ENCODE measurements at regions not wholly inside any gene's neighbourhood (a gene's known extent, or its start where the extent isn't known, plus 50 kb on each side); places are given as distances from the start of the nearest gene placed in this dataset.

DNA sequence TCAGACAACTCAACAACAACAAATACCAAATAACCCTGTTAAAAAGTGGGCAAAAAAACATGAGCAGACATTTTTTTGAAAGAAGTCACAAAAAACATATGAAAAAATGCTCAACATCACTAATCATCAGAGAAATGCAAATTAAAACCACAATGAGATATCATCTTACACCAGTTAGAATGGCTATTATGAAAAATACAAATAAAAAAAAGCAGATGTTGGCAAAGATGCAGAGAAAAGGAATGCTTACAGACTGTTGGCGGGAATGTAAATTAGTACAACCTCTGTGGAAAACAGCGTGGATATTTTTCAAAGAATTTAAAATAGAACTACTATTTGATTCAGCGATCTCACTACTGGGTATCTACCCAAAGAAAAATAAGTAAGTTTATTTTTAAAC, 114.0 kb downstream of the SLC38A4 start:
- Mint-ChIP-seq H3K27me3 (peaks cover 10 to 18% of the 10 kb centered on the region in 2 donors), H3K9me3 (peaks cover 0 to 5% (median 0%) of the 10 kb centered on the region in 5 donors), H3K4me1 (no peaks in the 10 kb centered on the region), H3K4me3 (no peak overlapping the region), H3K36me3 (peaks cover 0 to 32% (median 0%) of the 10 kb centered on the region in 3 donors), H3K27ac (no peak overlapping the region)
- H3K4me1 ChIP-seq (ENCODE audit: insufficient read depth, low read length): no peaks in the 10 kb centered on the region
- no peak for DNase-seq
- CTCF ChIA-PET: no interaction called here
- no peaks in the 10 kb centered on the region for H3K36me3 ChIP-seq (ENCODE audit: insufficient read depth, low read length)
- no peaks in the 10 kb centered on the region for H3K9me3 ChIP-seq (ENCODE audit: low read length)
- no peak overlapping the region for H3K27ac ChIP-seq (ENCODE audit: low read depth, low read length)
- H3K27me3 ChIP-seq (ENCODE audit: insufficient read depth, low read length, poor library complexity, severe bottlenecking): no peaks in the 10 kb centered on the region
- no peak overlapping the region for H3K4me3 ChIP-seq (ENCODE audit: low read length)
- POLR2A ChIA-PET: no interaction called here

DNA sequence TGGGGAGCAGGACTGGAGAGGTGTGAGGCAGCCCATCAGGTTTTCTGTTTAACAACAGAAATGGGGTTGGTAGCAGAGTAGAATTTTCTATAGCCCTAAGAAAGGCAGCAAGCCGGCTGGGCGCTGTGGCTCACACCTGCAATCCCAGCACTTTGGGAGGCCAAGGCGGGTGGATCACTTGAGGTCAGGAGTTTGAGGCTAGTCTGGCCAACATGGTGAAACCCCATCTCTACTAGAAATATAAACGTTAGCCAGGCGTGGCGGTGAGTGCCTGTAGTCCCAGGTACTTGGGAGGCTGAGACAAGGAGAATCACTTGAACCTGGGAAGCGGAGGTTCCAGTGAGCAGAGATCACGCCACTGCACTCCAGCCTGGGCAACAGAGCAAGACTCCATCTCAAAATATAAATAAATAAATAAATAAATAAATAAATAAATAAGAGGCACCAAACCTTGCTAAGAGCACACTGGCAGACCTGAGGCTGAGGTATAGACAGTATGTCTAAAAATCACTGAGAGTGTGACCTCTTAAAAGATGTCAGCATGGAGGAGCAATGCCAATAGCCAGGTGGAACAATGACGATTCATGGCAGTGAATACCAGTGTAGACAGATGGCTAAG, 115.6 kb downstream of the SLC38A4 start:
- POLR2A ChIA-PET: no interaction called here
- H3K9me3 Mint-ChIP-seq: peaks cover 0 to 5% (median 0%) of the 10 kb centered on the region in 5 donors
- H3K36me3 Mint-ChIP-seq: peaks cover 0 to 19% (median 0%) of the 10 kb centered on the region in 3 donors

DNA sequence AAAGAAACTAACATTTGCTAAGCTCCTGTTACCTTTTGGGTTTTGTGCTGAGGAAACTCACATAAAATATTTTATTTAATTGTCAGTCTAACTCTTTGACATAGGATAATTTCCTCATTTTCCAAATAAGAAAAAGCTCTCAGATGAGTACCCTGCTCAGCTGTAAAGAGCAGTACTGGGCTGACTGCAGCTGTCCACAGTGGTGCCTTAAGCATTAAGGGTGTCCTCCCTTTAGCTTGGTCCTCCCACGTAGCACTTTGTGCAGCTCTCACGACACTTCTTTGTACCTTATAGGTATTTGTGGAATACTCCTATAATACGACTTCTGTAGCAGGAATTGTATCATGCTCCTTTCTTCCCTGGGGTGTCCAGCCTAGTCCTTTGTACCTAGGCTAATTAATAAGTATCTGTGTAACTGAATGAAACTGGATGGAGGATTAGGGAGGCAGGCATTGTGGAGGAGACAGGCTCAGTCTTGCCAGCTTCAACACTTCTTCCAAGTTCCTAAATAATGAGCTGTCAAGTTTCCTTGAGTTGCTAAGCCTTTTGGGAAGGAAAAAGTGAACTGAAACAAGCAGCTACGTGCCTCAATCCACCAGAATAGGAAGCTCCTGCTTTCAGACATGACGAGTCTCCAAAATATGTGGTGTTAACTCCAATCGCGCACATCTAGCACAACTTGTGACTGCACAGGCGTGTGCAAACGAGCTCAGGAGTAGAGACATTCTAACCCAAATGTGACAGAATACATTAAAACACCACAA, 123.0 kb downstream of the SLC38A4 start:
- ChIA-PET CTCF (no interaction called here), POLR2A (no interaction called here)
- H3K9me3 Mint-ChIP-seq: peaks cover 0 to 19% (median 16%) of the 10 kb centered on the region in 5 donors

More for the DNA sequence above, 115.6 kb downstream of the SLC38A4 start:
- Mint-ChIP-seq H3K27me3 (peaks cover 10 to 18% of the 10 kb centered on the region in 2 donors), H3K4me3 (no peak overlapping the region), H3K27ac (no peak overlapping the region), H3K4me1 (no peaks in the 10 kb centered on the region)
- Histone ChIP-seq H3K4me1 (ENCODE audit: insufficient read depth, low read length) (no peaks in the 10 kb centered on the region), H3K27me3 (ENCODE audit: insufficient read depth, low read length, poor library complexity, severe bottlenecking) (no peaks in the 10 kb centered on the region), H3K36me3 (ENCODE audit: insufficient read depth, low read length) (no peaks in the 10 kb centered on the region), H3K4me3 (ENCODE audit: low read length) (no peak overlapping the region), H3K27ac (ENCODE audit: low read depth, low read length) (no peak overlapping the region), H3K9me3 (ENCODE audit: low read length) (no peaks in the 10 kb centered on the region)
- DNase-seq: no peak
- CTCF ChIA-PET: no interaction called here

DNA sequence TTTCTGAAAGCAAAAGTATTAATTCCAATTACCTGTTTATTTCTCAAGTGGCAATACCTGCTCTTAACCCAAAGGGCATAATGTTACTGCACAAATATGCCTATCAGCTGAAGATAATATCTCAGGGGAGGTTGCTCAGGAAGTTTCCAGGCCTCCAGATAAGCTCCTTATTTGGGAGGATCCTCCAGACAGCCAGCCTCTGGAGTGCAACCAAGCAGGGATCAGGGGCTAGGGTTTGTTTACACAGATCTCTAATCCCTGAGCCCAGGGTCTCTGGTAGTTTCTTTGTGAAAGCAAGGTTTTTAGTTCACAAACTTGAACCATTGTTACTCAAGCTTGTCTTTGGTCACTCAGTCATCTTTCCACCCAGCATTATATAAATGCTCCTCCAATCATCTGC, 124.4 kb downstream of the SLC38A4 start:
- Mint-ChIP-seq H3K27ac (no peak overlapping the region), H3K4me1 (no peaks in the 10 kb centered on the region), H3K9me3 (peaks cover 0 to 23% (median 20%) of the 10 kb centered on the region in 5 donors), H3K27me3 (peaks cover 7 to 17% of the 10 kb centered on the region in 2 donors), H3K4me3 (no peak overlapping the region), H3K36me3 (peaks cover 0 to 25% (median 0%) of the 10 kb centered on the region in 3 donors)
- no peak for DNase-seq
- Histone ChIP-seq H3K27ac (ENCODE audit: low read depth, low read length) (no peak overlapping the region), H3K27me3 (ENCODE audit: insufficient read depth, low read length, poor library complexity, severe bottlenecking) (no peaks in the 10 kb centered on the region), H3K9me3 (ENCODE audit: low read length) (peaks cover 6% of the 10 kb centered on the region), H3K36me3 (ENCODE audit: insufficient read depth, low read length) (no peaks in the 10 kb centered on the region), H3K4me1 (ENCODE audit: insufficient read depth, low read length) (no peaks in the 10 kb centered on the region), H3K4me3 (ENCODE audit: low read length) (no peak overlapping the region)
- POLR2A ChIA-PET: no interaction called here
- CTCF ChIA-PET: no interaction called here

More for the DNA sequence above, 123.0 kb downstream of the SLC38A4 start:
- no peak for DNase-seq
- Histone ChIP-seq H3K27me3 (ENCODE audit: insufficient read depth, low read length, poor library complexity, severe bottlenecking) (no peaks in the 10 kb centered on the region), H3K9me3 (ENCODE audit: low read length) (peaks cover 6% of the 10 kb centered on the region), H3K36me3 (ENCODE audit: insufficient read depth, low read length) (no peaks in the 10 kb centered on the region), H3K27ac (ENCODE audit: low read depth, low read length) (no peak overlapping the region), H3K4me3 (ENCODE audit: low read length) (no peak overlapping the region), H3K4me1 (ENCODE audit: insufficient read depth, low read length) (no peaks in the 10 kb centered on the region)
- Mint-ChIP-seq H3K36me3 (peaks cover 0 to 24% (median 0%) of the 10 kb centered on the region in 3 donors), H3K4me3 (no peak overlapping the region), H3K4me1 (no peaks in the 10 kb centered on the region), H3K27me3 (peaks cover 7 to 20% of the 10 kb centered on the region in 2 donors), H3K27ac (no peak overlapping the region)

DNA sequence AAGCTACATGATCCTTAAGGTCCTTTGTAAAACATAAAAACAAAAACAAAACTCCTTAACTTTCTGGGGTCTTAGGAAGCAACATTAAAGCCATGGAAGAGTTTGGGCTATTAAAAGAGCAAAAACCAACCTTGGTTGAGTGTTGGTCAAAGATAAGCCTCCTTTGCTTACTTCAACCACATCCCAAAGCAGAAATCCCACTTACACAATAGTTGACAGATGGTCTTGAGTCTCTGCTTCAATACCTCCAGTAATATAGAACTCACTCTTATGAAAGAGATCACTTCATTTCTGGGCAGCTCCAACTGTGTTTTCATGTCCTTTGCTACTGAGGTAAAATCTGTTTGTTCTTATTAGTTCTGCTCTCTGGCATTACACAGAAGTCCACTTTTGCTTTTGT, 125.8 kb downstream of the SLC38A4 start:
- peaks cover 7 to 17% of the 10 kb centered on the region in 2 donors for H3K27me3 Mint-ChIP-seq
- Histone ChIP-seq H3K27me3 (ENCODE audit: insufficient read depth, low read length, poor library complexity, severe bottlenecking) (no peaks in the 10 kb centered on the region), H3K36me3 (ENCODE audit: insufficient read depth, low read length) (no peaks in the 10 kb centered on the region), H3K27ac (ENCODE audit: low read depth, low read length) (no peak overlapping the region), H3K4me3 (ENCODE audit: low read length) (no peak overlapping the region), H3K9me3 (ENCODE audit: low read length) (peaks cover 6% of the 10 kb centered on the region), H3K4me1 (ENCODE audit: insufficient read depth, low read length) (no peaks in the 10 kb centered on the region)
- ChIA-PET POLR2A (no interaction called here), CTCF (no interaction called here)
- no peaks in the 10 kb centered on the region for H3K4me1 Mint-ChIP-seq
- peaks cover 0 to 23% (median 22%) of the 10 kb centered on the region in 5 donors for H3K9me3 Mint-ChIP-seq
- H3K4me3 Mint-ChIP-seq: no peak overlapping the region
- H3K27ac Mint-ChIP-seq: no peak overlapping the region
- DNase-seq: no peak
- H3K36me3 Mint-ChIP-seq: peaks cover 0 to 25% (median 0%) of the 10 kb centered on the region in 3 donors

DNA sequence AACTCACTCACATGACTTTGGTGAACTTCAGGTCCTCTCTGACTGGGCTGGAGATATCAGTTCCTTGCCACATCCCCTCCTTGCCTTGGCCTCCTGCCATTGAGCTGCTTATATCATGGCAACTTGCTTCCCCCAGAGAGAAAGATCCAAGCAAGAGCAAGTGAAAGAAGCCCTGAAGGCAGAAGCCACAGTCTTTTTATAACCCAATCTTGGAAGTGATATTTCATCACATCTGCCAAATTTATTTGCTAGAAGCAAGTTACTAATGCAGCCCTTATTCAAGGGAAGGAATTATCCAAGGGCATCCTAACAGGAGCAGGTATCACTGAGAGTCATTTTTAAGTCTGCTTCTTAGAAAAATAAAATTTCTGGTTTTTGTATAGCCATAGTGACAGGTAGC, 127.8 kb downstream of the SLC38A4 start:
- no peak for DNase-seq
- H3K36me3 Mint-ChIP-seq: peaks cover 0 to 19% (median 0%) of the 10 kb centered on the region in 3 donors
- H3K4me3 ChIP-seq (ENCODE audit: low read length): no peak overlapping the region
- H3K36me3 ChIP-seq (ENCODE audit: insufficient read depth, low read length): no peaks in the 10 kb centered on the region
- CTCF ChIA-PET: no interaction called here
- H3K27ac ChIP-seq (ENCODE audit: low read depth, low read length): no peak overlapping the region
- H3K9me3 ChIP-seq (ENCODE audit: low read length): peaks cover 6% of the 10 kb centered on the region
- peaks cover 0 to 15% (median 10%) of the 10 kb centered on the region in 5 donors for H3K9me3 Mint-ChIP-seq
- POLR2A ChIA-PET: no interaction called here
- H3K4me3 Mint-ChIP-seq: no peak overlapping the region
- no peaks in the 10 kb centered on the region for H3K27me3 ChIP-seq (ENCODE audit: insufficient read depth, low read length, poor library complexity, severe bottlenecking)
- no peaks in the 10 kb centered on the region for H3K4me1 Mint-ChIP-seq
- no peaks in the 10 kb centered on the region for H3K4me1 ChIP-seq (ENCODE audit: insufficient read depth, low read length)
- no peak overlapping the region for H3K27ac Mint-ChIP-seq
- peaks cover 0 to 11% of the 10 kb centered on the region in 2 donors for H3K27me3 Mint-ChIP-seq

DNA sequence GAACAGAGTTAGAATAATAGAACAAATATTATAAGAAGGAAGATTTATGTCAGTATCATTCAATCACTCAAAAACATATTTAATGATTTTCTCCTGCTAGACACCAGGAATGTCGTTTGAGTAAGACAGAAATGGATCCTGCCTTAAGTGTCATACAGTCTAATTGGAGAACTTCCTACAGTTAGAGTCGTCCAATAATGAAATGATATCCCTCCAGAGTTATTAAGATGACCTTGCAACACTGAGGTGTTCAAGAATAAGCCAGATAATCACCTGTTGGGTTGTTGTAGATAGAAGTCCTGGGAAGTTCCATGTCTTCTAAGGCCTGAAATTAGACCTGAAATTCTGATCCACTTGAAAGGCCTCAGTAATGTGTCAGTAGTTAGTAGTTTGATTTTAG, 132.3 kb downstream of the SLC38A4 start:
- CTCF ChIA-PET: no interaction called here
- Histone ChIP-seq H3K9me3 (ENCODE audit: low read length) (peaks cover 6% of the 10 kb centered on the region), H3K27me3 (ENCODE audit: insufficient read depth, low read length, poor library complexity, severe bottlenecking) (no peaks in the 10 kb centered on the region), H3K4me3 (ENCODE audit: low read length) (no peak overlapping the region), H3K36me3 (ENCODE audit: insufficient read depth, low read length) (no peaks in the 10 kb centered on the region), H3K27ac (ENCODE audit: low read depth, low read length) (no peak overlapping the region), H3K4me1 (ENCODE audit: insufficient read depth, low read length) (no peaks in the 10 kb centered on the region)
- peaks cover 0 to 12% (median 9%) of the 10 kb centered on the region in 5 donors for H3K9me3 Mint-ChIP-seq
- H3K4me1 Mint-ChIP-seq: no peaks in the 10 kb centered on the region
- peaks cover 0 to 18% (median 0%) of the 10 kb centered on the region in 3 donors for H3K36me3 Mint-ChIP-seq
- POLR2A ChIA-PET: no interaction called here
- peaks cover 0 to 5% of the 10 kb centered on the region in 2 donors for H3K27me3 Mint-ChIP-seq
- no peak overlapping the region for H3K27ac Mint-ChIP-seq
- no peak for DNase-seq
- H3K4me3 Mint-ChIP-seq: no peak overlapping the region

DNA sequence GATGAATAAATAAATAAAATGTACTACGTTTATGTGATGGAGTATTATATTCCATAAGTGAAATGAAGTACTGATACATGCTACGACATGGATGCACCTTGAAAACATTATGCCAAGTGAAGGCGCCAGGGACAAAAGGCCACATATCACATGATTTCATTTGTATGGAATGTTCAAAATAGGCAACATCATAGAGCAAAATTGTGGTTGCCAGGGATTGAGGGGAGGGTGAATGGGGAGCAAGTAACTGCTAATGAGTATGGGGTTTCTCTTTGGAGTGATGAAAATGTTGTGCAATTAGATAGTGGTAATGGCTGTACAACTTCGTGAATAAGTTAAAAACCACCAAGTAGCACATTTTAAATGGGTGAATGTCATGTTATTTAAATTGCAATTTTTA, 132.8 kb downstream of the SLC38A4 start:
- DNase-seq: no peak
- Mint-ChIP-seq H3K36me3 (peaks cover 0 to 18% (median 0%) of the 10 kb centered on the region in 3 donors), H3K9me3 (peaks cover 0 to 9% (median 6%) of the 10 kb centered on the region in 5 donors), H3K4me3 (no peak overlapping the region), H3K27ac (no peak overlapping the region), H3K4me1 (no peaks in the 10 kb centered on the region), H3K27me3 (peaks cover 0 to 3% of the 10 kb centered on the region in 2 donors)
- Histone ChIP-seq H3K9me3 (ENCODE audit: low read length) (peaks cover 2% of the 10 kb centered on the region), H3K27me3 (ENCODE audit: insufficient read depth, low read length, poor library complexity, severe bottlenecking) (no peaks in the 10 kb centered on the region), H3K4me1 (ENCODE audit: insufficient read depth, low read length) (no peaks in the 10 kb centered on the region), H3K4me3 (ENCODE audit: low read length) (no peak overlapping the region), H3K36me3 (ENCODE audit: insufficient read depth, low read length) (no peaks in the 10 kb centered on the region), H3K27ac (ENCODE audit: low read depth, low read length) (no peak overlapping the region)
- ChIA-PET CTCF (no interaction called here), POLR2A (no interaction called here)

Data from CD8-positive, alpha-beta memory T cell (primary cell).